NCI-H1105 (cell line): ENCODE measurements at regions not wholly inside any gene's neighbourhood (a gene's known extent, or its start where the extent isn't known, plus 50 kb on each side); places are given as distances from the start of the nearest gene placed in this dataset.

ENCODE experiments used
- DNase-seq: peaks from one replicate; lab custom pipeline; 2025; lab: John Stamatoyannopoulos, UW

DNA sequence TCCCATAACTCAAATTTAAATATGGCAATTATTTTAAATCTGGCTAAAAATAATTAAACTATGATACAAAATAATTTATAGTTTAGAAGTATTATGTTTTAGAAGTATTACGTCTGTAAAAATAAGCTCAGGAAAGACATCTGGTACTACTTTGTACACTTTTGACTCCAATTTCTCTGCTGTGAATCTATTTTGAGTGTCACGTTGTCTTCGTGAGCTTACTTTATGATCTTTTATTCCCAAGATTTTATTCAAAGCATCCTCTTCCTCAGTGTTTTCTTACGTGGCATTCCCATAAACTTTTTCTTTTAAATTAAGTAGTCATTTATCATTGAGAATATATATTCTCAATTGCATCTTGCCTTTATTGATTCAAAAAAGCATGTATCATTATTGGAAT lies 223.3 kb upstream of the KCNJ16 start:
- DNase-seq = no peak

DNA sequence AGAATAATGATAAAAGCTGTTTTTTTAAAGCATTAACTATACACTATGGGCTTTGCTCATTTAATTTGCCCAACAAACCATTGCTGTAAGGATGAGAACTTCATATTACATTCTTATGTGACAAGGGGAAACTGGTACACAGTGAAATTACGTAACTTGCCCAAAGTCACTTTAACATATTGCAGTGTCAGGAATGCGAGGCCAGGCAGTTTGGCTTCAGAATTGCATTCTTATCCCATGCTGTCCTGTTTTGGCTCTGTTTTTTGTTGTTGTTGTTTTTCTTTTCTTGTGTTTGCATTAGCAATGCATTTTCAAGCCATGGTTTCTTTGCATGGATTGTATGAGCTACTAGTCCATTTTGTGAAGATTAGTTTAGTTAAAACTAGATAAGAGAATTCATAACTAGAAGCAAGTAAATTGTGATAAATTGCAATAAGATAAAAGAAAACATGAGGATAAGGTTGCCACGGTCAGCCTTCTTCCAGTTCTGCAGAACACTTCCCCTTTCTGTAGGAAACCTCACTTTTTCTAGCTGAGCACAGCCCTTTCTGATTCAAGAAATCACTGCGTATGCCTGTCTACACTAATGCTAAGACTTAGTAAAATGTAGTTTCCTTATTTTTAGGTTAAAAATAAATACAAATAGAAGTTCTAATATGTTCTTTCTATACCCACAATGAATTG lies 221.3 kb upstream of the KCNJ16 start:
- DNase-seq = no peak

DNA sequence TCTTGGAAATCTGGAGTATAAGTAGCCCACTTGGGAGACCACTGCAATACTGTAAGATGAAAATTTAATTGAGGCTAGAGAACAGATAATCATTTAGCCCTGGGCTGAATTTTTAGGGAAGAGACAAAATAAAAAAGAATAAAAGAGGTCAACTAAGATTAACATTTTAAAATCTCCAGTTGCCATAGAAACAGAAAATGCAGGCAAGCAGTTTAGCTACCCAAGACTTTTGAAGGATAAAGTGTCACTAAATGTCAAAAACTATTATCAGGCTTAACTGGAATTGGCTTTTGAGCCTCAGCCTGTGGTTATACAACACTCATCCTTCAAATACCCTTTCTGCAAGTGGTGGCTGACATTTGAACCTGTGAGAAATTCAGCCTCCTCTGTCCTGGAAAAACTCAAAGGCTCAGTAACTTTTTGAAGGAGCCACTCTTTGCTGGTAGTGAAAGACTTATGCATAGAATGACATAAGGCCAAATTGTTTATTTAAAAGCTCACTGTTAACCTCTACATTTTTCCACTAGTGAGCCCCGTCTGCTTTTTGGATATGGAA lies 220.7 kb upstream of the KCNJ16 start:
- DNase-seq = no peak

DNA sequence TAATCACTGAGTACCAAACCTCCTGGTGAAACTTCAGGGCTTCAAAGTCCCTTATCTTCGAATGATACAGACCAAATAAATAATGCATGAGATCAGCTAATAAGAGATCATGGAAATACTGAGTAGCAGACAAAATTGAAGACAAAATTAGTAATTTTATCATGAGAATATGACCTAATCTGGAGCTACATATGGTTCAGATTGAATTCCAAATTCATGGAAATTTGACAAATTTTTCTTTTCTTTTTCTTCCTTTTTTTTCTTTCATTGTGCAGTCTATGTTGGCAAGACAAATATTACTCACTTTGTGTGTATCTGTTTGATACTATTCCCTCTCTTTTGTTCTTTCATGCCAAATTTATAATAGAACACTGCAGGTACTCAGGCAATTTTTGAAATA lies 218.1 kb upstream of the KCNJ16 start:
- no peak for DNase-seq

DNA sequence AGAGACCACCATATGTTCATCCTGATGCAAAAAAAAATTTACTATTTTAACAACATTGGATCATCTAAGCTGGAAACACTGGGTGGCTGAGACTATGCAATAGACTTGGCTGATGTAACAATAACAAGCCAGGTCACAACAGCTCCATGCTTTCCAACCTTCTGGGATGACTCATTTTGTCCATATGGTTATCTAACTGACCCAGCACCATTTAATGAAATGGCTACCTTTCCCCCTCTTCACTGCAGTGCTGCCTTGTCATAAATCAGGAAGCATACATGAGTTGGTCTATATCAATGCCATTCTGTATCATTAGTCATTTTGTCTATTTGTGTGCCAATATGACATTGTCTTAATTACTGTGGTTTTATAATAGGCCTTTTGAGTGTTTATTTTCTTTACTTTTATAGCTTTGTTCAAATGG lies 217.6 kb upstream of the KCNJ16 start:
- no peak for DNase-seq

DNA sequence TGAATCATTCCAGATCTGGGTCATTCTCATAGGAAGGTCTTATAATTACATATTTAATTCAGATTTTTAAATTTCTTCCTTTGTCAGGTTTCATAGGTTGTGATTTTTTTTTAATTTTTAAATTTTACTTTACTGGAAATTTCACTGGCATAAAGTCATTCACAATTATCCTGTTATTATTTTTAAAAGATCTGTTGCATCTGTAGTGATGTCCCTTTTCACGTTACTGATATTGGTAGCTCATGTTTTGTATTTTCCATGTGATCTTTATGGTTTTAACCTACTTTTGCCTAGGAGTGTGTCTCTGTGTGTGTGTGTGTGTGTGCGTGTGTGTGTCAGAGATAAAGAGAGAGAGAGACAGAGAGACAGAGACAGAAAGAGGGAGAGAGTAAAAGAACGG lies 216.6 kb upstream of the KCNJ16 start:
- no peak for DNase-seq

DNA sequence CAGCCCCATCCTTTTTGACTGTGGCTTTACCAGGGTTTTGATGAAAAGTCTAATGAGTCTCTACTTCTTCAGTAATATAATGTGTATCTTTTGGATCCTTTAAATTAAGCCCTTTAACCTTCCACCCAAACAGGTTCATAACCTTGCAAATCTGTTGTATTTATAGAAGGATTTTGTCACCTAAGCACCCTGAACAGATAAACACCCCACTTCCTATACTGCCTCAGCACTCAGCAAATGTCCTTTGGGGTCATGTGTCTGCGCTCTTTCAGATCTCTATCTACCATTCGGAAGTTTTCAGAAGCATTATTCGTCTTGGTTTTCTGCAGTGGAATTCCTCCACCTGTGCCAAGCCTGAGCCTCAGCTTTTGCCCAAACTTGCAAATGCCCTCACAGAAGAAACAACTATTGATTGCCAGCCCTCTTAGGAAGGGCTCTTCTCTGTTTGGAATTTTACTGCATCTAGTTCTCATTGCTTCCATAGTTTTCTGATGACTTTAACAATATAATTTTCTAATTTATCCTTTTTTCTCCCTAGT lies 214.8 kb upstream of the KCNJ16 start:
- no peak for DNase-seq

DNA sequence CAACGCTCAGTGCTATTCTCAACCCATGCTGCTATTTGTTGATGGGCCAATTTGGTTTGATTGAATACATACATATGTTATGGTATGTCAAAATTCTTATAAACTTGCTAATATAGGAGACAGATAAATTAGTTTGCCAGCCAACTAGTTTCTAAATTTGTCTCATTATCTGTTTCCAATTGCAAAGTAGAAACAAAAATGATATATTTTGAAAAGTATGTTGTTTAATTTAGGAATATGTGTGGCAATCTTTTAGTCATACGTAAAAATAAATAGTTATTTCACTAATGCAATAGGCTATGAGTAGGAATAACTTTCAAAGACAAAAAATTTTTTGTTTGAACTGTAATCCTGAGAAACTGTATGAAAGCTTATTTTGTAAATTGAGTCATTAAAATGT lies 210.6 kb upstream of the KCNJ16 start:
- DNase-seq = no peak

DNA sequence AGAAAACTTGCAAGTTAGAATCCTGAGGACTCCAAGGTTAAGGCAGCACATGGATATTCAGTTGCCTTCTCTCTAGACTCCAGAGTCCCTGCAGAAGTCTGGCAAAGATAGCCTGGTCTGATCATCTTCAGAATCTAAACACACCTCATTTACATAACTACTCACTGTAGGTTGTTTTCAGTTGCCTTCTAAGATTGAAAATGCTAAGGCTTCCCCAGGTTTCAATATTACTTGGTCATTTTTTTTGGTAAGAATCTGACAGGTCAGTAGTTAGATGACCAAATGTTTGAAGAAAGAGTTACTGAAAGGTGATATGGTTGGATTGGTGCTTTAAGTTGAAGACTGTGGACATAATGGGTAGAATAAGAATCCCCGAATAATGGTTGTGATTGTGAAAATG lies 205.4 kb upstream of the KCNJ16 start:
- no peak for DNase-seq

DNA sequence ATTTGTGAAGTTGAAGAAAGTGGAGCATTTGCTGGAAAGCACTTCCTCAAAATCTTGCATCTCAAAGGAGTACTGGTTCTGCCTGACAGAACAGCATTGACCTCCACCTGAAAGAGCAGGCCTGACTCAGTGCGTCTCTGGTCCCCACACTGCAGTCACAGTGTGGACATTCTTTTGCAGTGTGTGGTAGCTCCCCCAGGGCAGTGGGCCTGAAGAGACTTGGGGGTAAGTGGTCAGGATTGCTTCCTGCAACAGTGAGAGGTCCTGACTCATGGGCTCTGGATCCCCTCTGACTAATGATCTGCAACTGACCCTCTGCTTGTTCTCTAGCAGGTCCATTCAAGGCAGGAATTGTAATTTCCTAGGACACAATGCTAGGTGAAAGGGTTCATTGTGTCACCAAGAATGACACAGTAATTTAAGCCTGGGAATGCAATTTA lies 204.9 kb upstream of the KCNJ16 start:
- DNase-seq = no peak

DNA sequence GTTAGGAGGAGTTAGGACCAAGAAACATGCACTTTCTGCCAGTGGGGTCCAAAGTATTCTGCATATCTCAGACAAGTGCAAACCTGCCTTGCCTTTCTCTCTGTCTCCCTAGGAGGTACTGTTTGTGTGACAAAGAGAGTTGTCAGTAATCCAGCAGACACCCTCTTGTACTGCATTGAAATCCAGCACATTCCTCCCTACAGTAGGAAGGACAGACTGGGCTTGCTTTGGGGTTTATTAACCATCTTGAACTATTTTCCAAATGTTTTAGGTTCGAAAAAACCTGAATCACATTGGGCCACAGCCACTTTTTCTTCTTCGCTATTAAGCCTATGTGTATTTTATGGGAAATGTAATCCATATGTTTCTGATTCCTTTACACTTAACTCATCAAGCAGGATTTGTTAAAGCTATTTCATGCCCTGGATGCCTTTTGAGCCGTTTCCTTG lies 204.2 kb upstream of the KCNJ16 start:
- DNase-seq = no peak

DNA sequence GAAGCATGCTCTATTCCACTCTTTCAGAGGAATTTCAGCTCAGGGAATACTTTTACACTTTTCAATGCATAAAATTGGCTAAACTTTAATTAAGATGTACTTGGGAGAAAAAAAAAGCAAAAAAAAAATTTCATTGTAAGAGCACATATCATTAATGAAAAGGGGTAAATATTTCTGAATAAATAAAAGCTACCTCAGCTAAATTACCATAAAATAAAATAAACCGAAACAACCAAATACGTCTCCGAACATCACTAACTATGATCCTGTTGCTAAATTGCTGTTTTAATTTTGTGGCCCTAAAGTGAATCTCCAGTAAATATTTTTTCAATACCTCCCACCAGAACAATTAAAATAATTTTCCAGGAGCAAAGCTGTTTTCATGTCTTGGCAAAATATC lies 203.7 kb upstream of the KCNJ16 start:
- DNase-seq = no peak

DNA sequence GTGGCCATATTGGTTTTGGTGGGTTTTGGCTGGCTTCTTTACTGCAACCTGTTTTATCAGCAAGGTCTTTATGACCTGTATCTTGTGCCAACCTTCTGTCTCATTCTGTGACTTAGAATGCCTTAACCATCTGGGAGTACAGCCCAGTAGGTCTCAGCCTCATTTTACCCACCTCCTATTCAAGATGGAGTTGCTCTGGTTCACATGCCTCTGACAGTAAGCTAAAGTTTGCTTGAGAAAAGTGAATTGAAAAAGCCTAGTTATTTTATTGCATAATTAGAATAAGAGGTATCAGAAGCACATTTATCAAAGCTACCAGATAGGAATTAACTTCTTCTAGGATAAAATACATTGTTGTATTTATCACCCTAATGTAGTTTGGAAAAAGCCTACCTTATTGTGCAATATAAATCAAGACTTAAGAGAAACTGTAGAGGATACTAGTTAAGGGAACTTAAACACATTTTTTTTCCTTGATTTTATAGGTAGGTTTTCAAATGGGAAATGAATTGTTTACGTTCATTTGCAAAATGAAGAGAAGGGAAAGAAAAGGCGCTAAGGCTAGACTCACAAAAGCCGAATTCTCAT lies 202.3 kb upstream of the KCNJ16 start:
- DNase-seq = no peak

DNA sequence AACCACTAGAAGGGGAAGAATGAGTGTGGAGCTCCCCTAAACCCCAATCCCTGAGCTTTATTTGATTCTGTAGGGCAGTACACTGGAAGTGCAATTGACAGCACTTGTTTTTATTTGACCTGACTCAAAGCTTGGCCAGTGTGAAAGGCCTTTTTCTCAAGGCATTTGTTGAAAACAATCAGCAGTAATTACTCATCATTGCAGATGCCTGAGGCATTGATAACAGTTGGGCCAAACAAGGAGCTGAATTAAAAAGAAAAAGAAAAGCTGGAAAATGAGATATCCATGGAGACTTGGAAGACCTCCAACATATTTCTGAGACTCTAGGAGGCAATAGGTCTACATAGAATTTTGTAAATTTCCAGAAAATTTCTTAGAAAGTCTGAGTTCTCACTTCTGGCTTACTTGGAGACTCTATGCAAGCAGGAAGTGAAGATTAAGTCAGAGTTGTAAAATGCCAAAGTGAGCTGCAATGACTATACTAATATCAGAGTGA lies 200.8 kb upstream of the KCNJ16 start:
- no peak for DNase-seq

DNA sequence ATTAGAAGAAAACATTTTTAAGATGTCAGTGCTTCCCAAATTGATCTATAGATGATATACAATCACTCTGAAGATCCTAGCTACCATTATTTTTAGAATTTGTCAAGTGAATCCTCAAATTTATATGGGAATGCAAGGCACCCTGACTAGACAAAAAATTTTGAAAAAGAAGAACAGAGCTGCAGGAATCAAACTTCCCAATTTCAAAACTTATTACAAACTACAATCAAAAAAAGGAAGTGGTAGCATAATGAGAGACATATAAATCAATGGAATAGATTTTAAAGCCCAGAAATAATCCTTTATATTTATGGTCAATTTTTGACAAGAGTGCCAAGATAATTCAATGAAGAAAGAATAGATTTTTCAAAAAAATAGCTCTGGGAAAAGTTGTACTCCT lies 198.3 kb upstream of the KCNJ16 start:
- DNase-seq = no peak

DNA sequence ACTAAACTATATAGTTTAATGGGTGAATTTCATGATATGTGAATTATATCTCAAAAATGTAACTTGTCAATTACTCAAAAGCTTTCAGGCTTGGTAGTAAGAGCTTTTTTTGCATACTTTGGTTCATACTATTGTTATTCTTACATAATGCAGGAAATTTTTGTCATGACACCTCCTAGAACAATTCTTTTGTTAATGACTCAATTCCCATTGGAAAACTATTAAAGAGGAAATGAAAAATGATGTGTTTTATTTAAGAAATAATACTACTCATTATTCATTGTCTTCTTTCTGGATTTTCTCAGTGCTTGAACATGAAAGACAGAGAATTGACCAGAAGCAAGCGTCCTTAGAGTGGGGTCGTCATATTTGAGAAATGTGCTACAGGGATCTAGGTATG lies 196.4 kb upstream of the KCNJ16 start:
- no peak for DNase-seq

DNA sequence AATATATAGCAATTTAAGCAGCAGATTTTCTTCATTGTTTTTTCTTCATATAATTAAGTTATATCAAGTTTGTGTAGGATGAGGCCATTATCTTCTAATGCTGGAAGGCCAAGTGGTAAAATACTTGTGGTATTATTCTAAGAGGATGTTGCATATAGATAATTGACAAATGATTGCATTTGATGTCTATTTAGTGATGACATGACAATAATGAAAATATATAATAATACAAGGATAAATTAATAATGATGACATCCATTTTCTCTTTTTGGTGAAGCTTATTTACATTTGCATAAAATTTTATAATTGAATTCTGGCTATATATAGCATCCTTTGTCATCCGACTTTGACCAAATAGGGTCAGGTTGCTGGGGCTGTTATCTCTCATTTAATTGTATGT lies 195.4 kb upstream of the KCNJ16 start:
- DNase-seq = no peak

DNA sequence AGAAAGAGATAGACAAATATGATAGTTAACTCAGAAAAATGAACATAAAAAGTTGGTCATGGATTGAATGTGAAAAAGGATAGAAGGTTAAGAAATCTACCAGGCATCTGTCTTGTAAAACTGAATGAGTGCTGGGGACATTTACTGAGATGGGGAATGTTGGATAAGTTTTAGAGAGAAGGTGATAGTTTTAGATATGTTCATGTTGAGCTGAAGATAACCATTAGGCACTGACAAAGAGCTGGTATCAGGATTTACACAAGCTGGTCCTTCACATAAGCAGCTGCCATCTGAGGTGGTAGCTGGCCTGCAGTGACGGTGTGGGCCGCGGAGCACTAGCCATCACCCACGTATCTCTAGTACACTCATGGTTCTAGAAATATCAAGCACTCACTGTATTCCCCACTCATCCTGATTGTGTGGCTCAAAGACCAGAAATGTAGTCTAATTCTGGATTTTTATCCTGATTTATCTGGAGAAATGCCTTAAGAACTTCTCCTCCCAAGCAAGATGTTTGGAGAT lies 194.4 kb upstream of the KCNJ16 start:
- DNase-seq = no peak

DNA sequence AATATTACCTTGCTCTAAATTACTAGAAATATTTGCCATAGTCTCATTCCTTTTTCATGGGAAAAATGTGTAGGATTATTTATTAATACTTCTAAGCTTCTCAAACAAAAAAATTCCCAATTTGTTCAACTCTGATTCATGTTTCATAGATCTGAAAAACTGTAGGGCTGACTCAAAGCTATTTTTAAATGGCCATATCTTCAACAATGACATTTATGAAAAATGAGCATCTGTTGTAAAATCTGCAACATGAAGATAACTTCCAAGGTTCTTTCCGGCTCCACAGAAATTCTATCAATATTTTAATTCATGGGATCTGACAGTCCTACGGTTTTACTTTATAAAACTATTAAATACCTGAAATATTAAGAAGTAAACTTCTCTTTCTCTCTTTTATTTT lies 192.7 kb upstream of the KCNJ16 start:
- DNase-seq = no peak

DNA sequence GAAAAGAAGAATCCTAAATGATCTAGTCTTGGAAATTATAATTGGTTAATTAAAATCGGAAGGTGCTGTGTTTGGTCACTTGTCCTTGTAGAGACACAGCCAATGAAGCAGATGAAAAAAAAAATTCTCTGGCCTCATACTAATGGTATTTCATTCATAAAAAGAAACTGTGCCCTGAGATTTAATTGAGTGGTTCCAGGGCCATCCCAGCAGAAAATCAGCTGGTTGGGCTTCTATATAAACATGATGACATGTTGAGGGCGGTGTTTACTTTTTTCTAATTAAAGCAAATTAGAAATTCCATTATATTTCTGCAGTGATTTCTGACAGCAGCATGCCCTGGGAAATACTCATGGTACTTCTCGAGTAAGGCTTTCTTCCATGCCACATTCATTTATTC lies 191.9 kb upstream of the KCNJ16 start:
- DNase-seq = no peak

DNA sequence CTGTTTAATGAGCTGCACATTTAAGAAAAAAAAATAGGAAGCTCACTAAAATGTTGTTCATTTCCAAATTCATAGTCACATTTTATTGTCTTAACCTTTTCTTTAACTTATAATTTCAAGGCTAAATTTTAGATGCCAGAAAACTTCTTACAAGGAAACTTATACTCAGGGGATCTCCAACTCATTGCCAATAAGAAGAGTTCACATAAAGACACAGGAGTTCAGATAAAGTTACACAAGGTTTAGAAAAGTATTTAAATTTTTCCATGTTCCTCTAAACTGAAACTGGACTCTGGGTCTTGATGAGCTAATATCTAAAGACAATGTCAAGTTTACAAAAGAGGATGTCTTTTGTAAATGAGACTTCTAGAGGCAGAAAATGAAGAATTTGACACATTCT lies 190.7 kb upstream of the KCNJ16 start:
- DNase-seq = no peak

DNA sequence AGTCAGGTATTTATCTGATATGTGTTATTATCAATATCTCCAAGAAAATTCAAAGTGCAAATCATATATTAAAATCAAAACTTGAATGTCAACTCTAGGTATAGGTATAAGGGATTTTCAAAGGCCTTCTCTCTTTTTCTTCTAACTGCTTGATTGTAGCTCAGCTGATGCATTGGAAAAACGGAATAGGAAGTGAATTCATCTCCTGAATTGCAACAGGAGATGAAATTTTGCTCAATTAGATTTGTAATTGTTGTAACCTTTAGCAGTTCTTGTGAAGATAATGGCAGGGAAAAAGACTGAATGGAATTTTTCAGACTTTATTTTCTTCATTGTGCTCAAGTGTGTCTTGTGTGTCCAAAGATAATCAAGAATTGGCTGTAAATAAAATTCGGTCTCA lies 190.2 kb upstream of the KCNJ16 start:
- DNase-seq = no peak

DNA sequence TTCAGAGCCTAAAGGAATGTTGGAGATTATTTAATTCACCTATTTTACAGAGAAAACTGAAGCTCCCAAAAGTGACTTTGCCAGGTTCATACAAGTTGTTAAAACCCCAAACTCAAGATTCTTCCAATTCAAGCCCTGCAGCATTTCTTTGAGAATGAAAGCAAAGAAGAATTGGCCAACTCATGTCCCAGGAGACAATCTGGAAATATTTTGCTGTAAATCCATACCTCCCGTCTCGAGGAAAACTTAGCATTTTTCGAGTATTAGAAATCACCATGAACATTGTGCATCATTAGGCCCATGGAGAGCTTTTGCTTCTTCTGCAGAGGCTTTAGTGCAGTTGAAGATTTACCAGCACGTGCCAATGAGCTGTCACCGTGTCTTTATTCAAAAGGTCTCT lies 176.4 kb upstream of the KCNJ16 start:
- DNase-seq = no peak
